ENCODE measurements at regions not wholly inside any gene's neighbourhood (a gene's known extent, or its start where the extent isn't known, plus 50 kb on each side); places are given as distances from the start of the nearest gene placed in this dataset.

DNA sequence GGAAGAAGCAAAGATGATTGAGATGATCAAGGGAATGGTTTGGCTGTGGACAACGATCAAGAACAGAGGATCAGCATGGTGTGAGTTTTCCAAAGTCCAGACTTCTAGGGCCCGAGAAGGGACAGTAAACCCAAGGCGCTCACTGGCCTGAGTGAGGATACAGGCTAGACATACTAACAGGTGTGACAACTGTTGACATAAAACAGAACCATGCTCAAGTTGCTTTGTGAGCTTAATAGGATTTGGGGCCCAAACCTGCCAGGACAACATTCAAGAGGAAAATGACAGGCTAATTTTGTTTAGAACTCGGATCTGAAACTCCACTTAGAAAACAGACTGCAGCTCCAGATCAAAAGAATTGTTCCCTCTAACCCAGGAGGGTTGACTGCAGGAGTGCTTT, 68.1 kb upstream of the ACKR3 start:
- no peak for DNase-seq

DNA sequence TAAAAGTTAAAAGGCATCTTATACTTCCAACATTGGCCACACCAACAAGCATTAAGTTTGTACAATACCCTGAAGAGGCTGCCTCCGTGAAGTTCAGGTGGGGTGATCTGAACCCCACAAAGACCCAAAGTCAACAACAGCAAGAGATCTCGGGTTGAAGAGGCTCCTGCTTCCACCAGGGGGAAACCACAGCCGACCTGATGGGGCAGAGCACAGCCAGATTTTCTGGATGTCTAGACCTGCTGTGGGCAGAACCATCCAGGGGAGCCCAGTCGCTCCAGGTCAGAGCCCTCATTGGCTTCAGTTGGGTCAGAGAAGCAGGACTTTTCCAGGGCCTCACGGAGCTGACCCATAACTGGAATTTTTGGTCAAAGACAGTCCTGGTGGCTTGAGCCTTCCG, 66.5 kb upstream of the ACKR3 start:
- DNase-seq = no peak

DNA sequence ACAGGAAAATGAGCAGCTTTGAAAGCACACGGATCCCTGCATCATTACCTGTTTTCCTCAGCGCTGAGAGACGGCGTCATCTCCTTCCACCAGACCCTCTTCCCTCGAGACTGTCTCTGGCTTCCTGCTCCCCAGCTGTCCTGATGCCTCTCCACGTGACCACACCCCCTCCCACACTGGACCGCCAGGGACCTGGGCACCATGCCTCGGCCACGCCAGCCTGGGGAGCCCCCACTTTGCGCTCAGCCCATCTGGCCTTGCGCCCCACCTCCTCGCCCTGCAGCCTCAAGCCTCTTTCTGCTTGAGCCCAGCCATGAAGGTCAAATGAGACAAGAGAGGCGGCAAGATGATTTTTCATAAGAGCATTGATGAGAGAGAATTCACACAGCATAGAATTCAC, 66.0 kb upstream of the ACKR3 start:
- DNase-seq = no peak

DNA sequence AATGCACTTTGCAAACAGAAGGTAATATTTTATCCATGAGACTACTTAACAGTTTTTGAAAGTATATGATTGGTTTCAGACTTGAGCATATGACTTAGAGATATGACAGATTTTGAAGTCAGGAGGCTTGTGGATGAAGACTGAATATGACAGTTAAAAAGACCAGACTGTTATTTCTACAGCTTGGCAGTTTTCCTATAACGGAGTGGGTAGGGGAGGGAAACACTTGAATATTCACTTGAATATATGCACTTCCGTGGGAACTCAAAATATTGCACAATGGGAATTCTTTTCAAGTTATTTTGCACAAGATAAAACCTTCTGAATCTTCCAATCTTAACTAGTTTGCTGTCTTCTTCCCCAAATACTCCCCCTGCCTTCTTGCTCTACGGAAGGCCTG, 64.6 kb upstream of the ACKR3 start:
- DNase-seq = no peak

DNA sequence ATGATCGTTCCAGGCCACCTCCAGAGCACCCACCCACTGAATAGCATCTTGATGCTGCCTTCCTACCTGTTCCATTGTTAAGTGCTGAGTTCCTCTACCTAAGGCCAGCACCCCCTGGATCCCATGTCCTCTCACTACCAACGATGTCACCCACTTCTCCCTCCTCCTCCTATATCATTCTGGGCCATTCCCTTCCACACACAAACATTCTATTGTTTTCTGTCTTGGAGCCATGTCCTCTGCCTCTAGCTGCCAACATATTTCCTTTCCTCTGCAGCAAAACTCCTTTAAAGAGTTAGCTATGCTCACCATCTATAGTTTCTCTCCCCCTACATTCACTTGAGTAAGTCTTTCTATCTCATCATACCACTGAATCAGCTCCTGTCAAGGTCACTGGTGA, 64.0 kb upstream of the ACKR3 start:
- DNase-seq = no peak

DNA sequence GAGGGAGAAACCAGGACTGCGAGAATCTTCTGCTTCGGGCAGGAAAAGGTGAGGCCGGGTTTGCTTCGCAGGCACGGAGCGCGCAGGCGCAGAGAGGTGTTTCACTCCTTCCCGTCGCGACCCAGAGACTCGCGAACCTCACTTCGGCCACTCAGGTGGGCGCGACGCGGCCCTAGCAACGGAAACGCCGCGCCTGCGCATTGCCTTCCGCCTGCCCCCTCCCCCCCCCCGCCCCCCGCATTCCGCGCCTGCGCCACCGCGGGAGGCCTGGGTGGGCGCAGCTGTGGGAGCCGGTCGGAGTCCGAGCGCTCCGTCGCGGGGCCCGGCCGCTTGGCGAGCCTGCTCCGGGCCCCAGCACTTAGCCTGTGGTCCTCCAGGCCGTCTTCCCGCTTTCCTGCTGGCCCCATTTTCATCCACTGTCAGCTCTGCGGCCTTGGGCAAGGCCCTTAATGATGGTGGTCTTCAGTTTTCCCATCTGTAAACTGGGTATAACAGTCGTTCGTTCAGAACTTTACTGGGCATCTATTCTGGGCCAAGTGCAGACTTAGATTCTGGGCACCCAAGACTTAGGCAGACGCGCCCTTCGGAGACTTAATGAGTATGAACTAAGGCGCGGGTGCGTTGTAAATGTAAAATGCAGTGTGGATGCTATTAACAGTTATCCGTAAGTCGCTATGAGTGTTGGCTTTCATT, 62.1 kb upstream of the ACKR3 start:
- peak; percentile 51 for DNase-seq

DNA sequence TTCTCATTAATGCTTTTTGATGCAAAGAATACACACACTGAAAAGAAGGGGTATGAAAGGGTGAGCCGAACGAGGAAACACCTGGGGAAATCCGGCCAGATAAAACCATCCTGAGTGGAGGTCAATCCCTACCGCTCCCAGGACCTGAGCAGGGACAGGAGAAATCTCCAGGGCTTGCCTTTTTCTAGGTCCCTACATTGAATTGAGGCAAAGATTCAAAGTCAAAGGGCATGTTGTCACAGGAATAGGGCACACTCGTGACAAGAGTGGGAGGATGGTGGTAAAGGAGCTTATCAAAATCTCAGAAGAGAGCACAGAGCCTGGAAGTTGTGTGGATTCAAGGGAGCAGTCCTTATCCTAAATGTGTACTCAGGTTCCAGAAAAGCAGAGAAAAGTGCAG, 61.2 kb upstream of the ACKR3 start:
- no peak for DNase-seq

DNA sequence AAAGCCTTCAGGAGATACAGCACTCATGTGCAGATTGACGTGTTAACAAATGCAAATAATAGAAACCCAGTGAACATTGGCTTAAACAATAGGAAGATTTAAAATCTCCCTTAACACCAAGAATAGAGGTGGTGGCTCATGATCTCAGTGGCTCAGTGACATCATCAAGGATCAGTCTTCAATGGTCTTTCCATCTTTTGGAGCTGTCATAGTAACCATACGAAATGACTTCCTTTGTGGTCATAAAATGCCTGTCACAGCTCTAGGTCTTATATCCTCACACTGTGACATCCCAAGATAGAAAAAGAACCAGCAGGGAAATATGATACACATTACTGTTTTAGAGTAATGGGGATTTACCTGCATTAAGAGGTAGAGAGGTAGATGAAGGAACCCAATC, 59.6 kb upstream of the ACKR3 start:
- no peak for DNase-seq

DNA sequence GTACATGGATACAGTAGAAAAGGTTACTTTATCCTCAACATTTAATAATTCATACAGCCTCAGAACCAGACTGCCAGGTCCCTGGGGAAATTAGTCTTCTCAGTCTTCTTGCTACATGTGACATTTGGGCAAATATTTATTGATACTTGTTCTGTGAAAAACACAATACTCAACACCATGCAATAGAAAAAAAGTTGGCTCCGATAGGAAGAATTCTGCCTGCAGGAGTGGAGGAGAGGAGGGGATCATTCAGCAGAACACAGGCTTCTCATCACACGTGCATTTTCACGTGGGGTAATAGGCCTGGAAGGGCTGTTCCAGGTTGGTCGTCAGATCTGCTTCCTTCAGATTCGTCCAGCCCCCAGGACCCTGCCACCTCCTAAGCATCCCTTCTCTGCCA, 58.4 kb upstream of the ACKR3 start:
- no peak for DNase-seq

DNA sequence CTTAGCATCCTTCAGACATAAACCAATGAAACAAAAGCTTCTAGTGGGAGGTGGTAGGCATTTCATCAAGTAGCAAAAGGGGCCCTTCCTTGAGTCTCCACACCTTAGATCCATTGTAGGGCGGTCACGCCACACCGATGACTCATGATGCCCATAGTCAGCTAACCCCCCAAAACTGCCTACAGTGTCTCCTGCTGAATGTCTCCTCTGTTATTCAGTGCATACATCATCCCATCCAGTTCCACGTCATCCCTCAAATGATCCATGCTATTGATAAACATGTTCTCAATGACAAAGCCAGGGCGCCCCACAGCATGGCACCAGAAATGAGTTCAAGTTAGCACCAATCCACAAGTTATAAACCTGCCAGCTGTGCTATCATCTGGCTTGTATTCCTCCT, 57.4 kb upstream of the ACKR3 start:
- no peak for DNase-seq

DNA sequence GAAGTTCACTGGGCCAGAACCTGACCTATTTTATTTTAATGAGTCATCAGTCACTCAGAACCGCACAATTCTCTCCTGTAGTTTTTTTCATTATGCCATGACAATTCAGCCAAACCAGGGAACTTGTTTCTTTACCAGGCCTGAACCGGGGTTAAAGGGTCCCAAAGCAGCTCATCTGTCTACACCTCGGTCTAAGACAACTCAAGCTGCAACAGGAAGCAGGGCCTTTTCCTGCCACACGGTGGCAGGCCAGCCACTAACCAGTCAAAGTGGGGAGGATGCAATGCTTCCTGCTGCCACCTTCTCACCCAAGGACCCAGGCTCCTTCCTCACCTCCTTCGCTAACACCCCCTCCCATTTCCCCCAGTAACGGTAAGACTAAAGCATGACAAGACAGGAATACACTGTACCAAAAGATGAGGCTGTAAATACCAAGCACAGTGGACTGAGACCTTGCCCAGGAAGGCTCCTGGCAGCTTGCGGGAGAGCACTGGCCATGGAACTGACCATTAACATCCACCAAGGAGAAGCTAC, 56.7 kb upstream of the ACKR3 start:
- DNase-seq = peak; percentile 36

DNA sequence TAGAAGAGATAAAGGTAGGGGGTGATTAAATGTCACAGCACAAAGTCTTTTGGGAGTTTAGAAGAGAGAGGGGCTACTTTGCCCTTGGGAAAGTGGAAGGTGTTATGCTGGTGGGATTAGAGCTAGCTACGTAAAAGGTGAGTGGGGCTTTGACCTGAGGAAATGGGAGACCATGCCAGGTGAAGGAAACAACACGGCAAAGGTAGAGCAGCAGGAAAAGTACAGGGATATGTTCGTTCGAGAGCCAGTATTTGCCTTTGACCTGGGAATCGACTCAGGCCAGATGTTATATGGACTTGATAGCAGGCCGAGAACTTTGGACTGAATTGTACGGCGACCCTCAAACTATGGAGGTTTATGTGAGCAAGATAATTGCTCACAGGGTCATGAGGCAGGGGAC, 55.7 kb upstream of the ACKR3 start:
- no peak for DNase-seq

DNA sequence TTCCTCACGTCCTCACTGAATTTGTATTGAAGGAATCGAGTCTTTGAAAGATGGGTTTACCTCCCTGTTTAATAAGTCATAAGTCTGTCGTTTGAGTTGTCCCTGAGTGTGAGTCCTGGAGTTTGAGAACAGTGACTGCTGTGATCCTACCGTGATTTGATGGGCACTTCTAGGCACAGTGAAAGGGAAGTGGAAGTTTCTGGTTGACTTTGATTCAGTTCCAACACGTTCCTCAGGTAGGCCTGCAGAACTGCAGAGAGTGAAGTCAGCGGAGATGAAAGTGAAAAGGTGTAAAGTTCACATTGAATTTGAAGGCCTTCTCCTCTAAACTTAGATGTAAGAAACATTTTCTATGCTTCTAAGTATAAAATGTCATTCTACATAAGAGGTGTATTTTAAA, 52.9 kb upstream of the ACKR3 start:
- no peak for DNase-seq

DNA sequence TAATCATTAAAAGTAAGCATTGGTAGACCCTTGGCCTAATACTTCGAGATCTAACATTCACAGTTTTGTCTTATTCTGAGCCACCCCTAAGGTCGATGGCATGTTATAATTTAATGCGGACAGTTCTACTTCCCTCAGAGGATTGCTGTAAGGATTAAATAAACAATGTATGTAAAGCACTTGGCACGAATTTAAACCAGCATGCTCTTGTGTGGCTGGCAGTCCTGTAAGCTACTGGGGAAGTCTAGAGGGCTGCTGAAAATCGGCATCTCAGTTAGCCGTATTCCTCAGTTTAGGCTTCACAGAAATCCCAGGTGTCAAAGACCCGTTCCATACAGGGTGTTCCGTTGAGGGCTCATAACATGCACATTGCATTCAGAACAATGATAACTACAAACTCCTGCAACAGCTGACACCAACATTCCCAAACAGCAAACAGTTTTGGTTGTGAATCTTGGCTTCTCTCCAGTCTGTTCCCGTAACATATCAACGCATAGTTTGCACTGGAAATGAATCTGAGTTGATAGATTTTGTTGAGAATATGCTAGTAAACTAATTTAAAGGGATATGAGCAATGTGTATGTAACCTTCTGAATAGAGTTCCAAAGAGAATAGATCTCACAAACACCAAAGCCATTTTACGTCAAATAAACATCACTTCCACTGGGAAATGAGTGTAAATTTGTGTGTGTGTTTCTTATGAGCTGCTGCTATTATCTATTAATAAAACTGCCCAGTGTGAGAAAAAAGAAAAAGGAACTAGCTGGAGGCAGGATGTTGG, 52.2 kb upstream of the ACKR3 start:
- DNase-seq = no peak

Data from effector CD8-positive, alpha-beta T cell (primary cell).